GM19035 (cell line): ENCODE measurements at regions not wholly inside any gene's neighbourhood (a gene's known extent, or its start where the extent isn't known, plus 50 kb on each side); places are given as distances from the start of the nearest gene placed in this dataset.
"Not testable (repeated sequence)": the region's sequence is repeated elsewhere in the genome, so short reads cannot be mapped to it uniquely, and the experiment has no call there.

Source experiments
- ATAC-seq: cut with Tn5 transposase; IDR thresholded peaks from one replicate; pipeline ENCODE4 v1.9.1; 2021; ENCODE audit not compliant: unreplicated experiment

- no peak for ATAC-seq
Measured at GRCh38 chr17:70687421-70687820, 518.1 kb downstream of the KCNJ2 start.

- no peak for ATAC-seq
Measured at GRCh38 chr17:70691150-70691549, 521.8 kb downstream of the KCNJ2 start.

GRCh38 chr17:70699408-70699807 lies 530.1 kb downstream of the KCNJ2 start:
- ATAC-seq: no peak

GRCh38 chr17:70702683-70703255 lies 533.4 kb downstream of the KCNJ2 start:
- no peak for ATAC-seq

- ATAC-seq: no peak
Measured at GRCh38 chr17:70709596-70709995, 540.3 kb downstream of the KCNJ2 start.

GRCh38 chr17:70713694-70714093 lies 544.4 kb downstream of the KCNJ2 start:
- no peak for ATAC-seq

- ATAC-seq: no peak
Measured at GRCh38 chr17:70716551-70716950, 547.2 kb downstream of the KCNJ2 start.

DNA sequence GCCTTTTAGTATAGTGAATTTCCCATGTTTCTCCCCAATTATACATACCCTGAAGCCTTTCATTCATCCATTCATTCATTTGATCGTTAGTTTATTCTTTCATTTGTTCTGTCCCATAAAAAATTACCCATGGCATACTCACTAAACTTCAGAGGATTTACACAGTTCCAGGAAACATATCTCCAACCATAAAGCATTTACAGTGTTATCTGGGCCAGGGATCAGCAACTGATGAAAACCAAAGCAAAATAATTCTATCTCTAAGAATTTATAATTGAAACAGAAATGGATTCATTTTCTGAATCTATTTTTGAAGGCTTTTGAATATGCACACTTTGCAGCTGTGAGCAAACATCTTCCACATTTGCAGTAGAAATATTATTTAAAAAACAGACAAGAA lies 547.7 kb downstream of the KCNJ2 start:
- ATAC-seq: no peak

GRCh38 chr17:70736375-70736957 lies 567.1 kb downstream of the KCNJ2 start:
- no peak for ATAC-seq

DNA sequence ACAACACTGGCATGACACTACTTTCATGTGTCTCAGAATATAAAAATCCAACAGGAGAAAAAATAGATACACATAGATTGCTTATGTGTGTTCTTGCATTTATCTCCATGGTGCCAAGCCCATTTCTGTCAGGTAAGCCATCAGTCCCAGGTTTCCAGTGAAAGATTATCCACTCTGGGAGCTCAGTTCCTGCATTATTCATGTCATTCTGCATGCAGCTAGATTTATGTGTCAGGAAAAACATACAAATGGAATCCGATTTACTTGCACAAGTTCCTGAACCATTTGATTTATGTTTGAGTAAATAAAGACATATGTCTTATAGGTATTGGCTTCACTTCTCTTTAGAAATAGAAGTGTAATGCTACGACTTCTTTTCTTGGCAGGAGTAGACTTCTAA lies 569.7 kb downstream of the KCNJ2 start:
- no peak for ATAC-seq

DNA sequence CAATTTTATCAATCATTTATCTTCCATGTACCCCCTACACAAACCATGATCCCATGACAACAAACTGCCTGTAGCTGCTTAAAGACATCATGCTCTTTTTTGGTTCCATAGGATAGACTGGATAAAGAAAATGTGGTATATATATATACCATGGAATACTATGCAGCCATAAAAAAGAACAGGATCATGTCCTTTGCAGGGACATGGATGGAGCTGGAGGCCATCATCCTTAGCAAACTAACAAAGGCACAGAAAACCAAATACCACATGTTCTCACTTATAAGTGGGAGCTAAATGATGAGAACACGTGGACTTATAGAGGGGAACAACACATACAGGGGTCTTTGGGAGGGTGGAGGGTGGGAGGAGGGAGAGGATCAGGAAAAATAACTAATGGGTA lies 577.2 kb downstream of the KCNJ2 start:
- not testable (repeated sequence) for ATAC-seq

GRCh38 chr17:70750983-70751382 lies 581.7 kb downstream of the KCNJ2 start:
- ATAC-seq: no peak

DNA sequence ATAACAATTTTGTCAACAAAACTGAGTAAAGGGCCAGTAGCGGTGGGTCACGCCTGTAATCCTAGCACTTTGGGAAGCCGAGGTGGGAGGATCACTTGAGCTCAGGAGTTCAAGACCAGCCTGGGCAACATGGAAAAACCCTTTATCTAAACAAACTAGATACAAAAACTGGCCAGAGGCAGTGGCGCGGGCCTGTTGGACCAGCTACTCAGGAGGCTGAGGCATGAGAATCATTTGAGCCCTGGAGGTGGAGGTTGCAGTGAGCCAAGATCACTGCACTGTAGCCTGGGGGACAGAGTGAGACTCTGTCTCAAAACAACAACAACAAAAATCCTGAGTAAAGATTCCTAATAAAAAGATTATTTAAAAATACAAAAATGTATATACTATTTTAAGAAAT lies 583.1 kb downstream of the KCNJ2 start:
- not testable (repeated sequence) for ATAC-seq

DNA sequence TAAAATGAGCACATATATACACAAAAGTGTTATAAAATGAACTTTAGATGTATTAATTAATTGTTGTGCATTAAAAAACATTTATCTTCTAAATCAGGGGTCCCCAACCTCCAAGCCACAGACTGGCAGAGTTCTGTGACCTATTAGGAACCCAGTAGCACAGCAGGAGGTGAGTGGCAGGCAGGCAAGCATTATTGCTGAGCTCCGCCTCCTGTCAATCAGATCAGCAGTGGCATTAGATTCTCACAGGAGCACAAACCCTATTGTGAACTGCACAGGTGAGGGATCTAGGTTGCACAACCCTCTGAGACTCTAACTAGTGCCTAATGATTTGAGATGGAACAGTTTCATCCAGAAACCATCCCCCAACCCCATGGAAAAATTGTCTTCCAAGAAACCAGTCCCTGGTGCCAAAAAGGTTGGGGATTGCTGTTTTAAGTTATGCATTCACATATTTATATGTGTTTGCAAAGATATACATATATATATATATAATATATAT lies 583.7 kb downstream of the KCNJ2 start:
- no peak for ATAC-seq

- ATAC-seq: no peak
Measured at GRCh38 chr17:70763018-70763417, 593.7 kb downstream of the KCNJ2 start.

DNA sequence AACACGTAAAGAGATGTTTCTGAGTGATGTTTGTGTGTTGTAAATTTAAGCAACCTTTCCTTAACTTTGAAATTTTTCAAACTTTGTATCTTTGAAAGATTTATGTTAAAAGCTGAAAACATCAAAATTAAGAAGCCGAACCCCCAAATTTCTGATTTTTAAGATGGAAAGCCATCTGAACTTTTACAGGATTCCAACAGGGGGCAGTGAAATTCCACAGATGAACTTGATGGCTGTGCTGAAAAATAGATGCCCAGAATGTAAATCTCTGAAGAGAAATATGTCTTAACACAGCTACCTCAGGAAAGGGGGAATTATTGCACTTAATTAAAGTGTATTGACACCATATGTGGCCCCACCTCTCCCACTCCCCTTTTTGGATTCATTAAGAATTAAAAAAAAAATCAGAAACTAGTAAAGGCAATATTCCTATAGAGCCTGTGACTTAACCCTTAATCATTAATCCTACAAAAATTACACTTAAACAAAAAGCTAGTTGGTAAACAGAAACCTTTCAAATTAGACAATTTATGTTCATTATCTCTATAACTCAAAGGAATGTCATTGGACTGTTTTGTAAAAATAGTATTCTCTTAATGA lies 597.9 kb downstream of the KCNJ2 start:
- ATAC-seq: no peak

DNA sequence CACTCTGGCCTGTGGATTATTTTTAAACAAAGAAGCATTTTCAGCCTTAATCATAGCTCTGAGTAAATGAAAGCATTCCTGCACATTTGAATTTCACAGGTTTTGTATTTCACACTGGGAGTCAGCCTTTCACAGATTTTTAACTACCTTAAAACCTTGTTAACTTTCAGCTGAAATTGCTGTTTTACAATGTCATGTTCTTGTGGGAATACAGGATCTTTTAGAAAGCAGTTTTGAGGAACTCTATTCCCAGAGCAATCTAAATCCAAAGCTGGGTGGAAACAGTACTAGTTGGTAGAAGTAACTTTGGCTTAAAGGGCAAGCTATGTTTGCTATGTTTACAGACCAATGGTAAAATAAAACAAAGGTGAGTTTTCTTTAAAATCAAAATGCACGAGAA lies 600.6 kb downstream of the KCNJ2 start:
- no peak for ATAC-seq

DNA sequence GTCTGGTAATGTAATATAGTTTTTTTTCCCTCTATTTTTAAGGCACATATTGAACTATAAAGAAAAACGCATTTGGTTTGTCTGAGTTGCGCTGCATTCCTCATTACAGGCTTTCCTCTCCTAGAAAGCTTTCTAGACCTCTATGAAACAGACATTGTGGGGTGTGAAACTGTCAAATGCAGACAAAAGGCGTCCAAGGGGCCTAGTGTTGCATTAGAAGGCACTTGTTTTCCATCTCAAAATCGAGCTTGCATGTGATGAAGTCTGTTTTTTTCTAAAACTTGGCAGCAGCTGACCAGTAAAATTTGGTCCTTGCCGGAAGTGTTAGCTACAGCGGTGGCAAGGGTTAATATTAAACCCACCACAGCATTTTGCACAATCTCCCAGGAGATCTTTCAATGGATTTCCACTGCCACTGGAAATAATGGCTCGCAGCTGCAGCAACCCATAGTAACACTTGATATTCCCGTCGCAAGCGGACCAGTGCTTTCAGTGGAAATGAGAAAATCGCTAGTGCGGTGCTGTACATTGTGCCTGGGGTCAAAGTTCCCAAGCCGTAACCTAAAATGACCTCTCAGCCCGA lies 602.6 kb downstream of the KCNJ2 start:
- no peak for ATAC-seq

DNA sequence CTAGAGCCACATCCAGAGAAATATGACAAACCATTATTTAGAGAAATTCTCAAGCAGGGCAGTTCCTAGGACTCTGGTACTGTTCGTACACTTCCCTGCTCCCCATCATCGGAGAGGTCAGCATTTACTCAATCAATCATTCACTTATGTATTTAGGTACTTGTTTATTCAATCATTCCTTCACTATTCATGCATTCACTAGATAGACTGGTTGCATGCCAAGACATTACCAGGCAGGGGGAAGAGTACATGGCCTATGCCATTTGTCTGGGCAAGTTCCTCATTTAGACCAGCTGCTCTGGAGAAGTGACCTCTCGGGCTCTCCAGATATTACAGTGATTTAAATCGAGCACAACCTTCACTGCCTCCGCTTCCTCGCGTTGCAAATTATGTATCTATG lies 603.4 kb downstream of the KCNJ2 start:
- no peak for ATAC-seq

DNA sequence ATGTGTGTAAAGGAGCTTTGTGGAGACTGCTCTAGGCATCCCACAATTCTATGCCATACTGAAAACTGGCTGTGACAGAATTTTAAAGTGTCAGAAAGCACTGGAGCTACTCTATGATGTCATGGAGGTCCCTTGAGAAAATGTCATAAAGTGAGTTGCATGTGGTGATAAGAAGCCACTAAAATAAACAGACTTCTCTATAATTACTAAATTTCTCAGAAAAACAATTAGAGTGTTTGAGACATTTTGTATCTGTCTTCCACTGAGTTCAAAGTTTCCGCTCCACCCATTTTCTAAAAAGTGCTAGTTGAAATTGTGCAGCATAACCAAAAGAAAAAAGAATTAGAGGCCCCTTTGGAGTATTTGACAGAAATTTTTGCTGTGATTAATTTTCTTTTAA lies 603.9 kb downstream of the KCNJ2 start:
- ATAC-seq: no peak

DNA sequence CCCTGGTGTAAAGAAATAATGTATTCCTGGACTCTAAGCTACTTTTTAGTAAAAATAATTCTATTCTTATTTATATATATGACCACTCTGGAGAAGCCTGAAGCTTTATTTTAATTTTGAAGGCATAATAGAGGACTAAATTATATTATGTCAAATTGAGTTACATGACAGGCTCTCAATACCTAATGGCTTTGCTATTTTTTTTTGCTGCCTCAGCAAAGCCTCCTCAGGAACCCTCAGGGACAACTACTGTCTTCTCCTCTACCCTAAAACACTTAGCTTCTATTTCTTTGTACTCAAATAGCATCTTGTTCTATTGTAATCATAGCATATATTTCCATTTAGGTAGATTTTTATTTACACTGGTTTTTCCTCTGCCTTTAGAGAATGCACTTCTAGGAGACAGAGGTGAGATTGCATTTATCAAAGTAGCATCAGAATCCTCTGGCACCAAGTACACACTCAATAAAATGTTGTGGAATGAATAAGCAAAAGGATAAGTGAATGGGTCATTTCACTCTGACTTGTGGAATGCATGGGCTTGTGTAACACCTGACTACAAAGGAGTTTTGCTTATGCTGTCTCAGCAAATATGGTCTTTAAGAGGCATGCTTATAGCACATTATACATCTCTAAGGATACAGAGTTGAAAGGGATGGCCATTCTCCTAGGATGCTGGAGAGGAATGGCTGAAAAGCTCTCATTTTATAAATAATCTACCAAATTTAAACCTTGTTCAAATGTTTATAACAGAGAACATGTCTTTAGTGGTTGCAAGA lies 605.2 kb downstream of the KCNJ2 start:
- ATAC-seq: no peak

DNA sequence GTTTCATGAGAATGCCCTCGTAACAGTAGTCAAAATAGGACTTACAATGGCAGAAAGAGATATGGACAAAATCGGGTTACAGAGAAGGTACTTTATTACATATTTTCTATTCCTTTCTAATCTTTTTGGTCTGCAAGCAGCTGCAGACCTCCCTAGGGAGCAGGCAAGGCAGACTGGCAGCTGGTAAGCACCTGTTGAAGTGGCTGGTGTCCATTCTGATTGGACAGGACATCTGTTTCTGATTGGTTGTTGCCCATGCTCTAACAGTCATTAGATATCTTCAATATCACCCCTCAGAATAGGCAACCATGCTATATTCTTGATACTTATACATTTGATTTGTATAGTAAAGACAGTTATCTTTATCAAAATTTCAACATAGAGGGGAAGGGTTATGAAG lies 606.3 kb downstream of the KCNJ2 start:
- no peak for ATAC-seq
